MCF 10A (cell line): ENCODE measurements at regions not wholly inside any gene's neighbourhood (a gene's known extent, or its start where the extent isn't known, plus 50 kb on each side); places are given as distances from the start of the nearest gene placed in this dataset.

ENCODE experiments used
- BruUV-seq: library from RNA; stranded (reverse); fragments of 400-500 nt; replicated peaks from 2 replicates; lab custom pipeline; 2021; lab: Mats Ljungman, UMichigan
- CTCF ChIA-PET: fragments of 300-600 bp; sonication (Branson Sonifier 250); formaldehyde crosslinking; extraction: SDS; loops from one replicate; lab custom pipeline; 2021; ENCODE audit warnings: antibody characterized with exemption, inconsistent platforms; lab: Yijun Ruan, JAX
- POLR2A ChIA-PET: fragments of 300-600, 350-650 bp; sonication (Branson Sonifier 250); formaldehyde crosslinking; extraction: SDS; loops from one replicate; lab custom pipeline; 2020; ENCODE audit warnings: antibody characterized with exemption, inconsistent platforms; lab: Yijun Ruan, JAX
- DNase-seq: peaks from one replicate; pipeline ENCODE4 v3.0.0-alpha.2; 2018; ENCODE audit not compliant: unreplicated experiment
- H3K27ac Mint-ChIP-seq: one replicate; pipeline ENCODE4 v1.8.0; 2022; ENCODE audit warnings: mild to moderate bottlenecking, low read depth, mixed read lengths; ENCODE audit not compliant: unreplicated experiment
- H3K27me3 Mint-ChIP-seq: one replicate; pipeline ENCODE4 v1.8.0; 2022; ENCODE audit warnings: mixed read lengths; ENCODE audit not compliant: insufficient read depth, unreplicated experiment
- H3K36me3 Mint-ChIP-seq: one replicate; pipeline ENCODE4 v1.8.0; 2022; ENCODE audit warnings: mild to moderate bottlenecking, moderate library complexity, mixed read lengths; ENCODE audit not compliant: insufficient read depth, unreplicated experiment
- H3K4me1 Mint-ChIP-seq: one replicate; pipeline ENCODE4 v1.8.0; 2022; ENCODE audit warnings: mixed read lengths; ENCODE audit not compliant: insufficient read depth, unreplicated experiment
- H3K4me3 Mint-ChIP-seq: one replicate; pipeline ENCODE4 v1.8.0; 2022; ENCODE audit warnings: mild to moderate bottlenecking, moderate library complexity, mixed read lengths; ENCODE audit not compliant: unreplicated experiment
- H3K9me3 Mint-ChIP-seq: one replicate; pipeline ENCODE4 v1.8.0; 2022; ENCODE audit warnings: mixed read lengths; ENCODE audit not compliant: unreplicated experiment
- CTCF ChIP-seq: fragments of 200-600 bp; IDR thresholded peaks from one replicate; pipeline ENCODE4 v1.8.0; 2022; ENCODE audit warnings: antibody characterized with exemption, mild to moderate bottlenecking; ENCODE audit not compliant: unreplicated experiment
- intact Hi-C: fragments of 100-400 bp; cut with micrococcal nuclease; formaldehyde crosslinking; loops from 2 replicates; pipeline ENCODE4 v1.14.1; 2022

GRCh38 chr15:70306081-70306480 lies 208.4 kb upstream of the TLE3 start:
- Mint-ChIP-seq H3K36me3 (no peaks in the 10 kb centered on the region), H3K4me3 (no peak overlapping the region), H3K27ac (no peak overlapping the region), H3K27me3 (no peaks in the 10 kb centered on the region), H3K9me3 (no peaks in the 10 kb centered on the region), H3K4me1 (peaks cover 6% of the 10 kb centered on the region)
- POLR2A ChIA-PET: no interaction called here
- intact Hi-C loops: no loop called here
- no peak for TF ChIP-seq CTCF
- no TSS peak for BruUV-seq
- CTCF ChIA-PET: interaction anchor here (0.7 kb wide), 1 partner anchor 342 kb away, joined by 3 read pairs; no protein-coding TSS in a partner anchor
- DNase-seq: no peak

GRCh38 chr15:70303981-70304380 lies 206.3 kb upstream of the TLE3 start:
- ChIA-PET CTCF (no interaction called here), POLR2A (interaction anchor here (0.6 kb wide), 1 partner anchor 1425 kb away, joined by 4 read pairs; no protein-coding TSS in a partner anchor)
- intact Hi-C loops: no loop called here
- Mint-ChIP-seq H3K4me3 (no peak overlapping the region), H3K27me3 (no peaks in the 10 kb centered on the region), H3K36me3 (no peaks in the 10 kb centered on the region), H3K4me1 (peaks cover 6% of the 10 kb centered on the region), H3K9me3 (no peaks in the 10 kb centered on the region), H3K27ac (no peak overlapping the region)
- BruUV-seq: no TSS peak
- TF ChIP-seq CTCF: no peak
- no peak for DNase-seq

- POLR2A ChIA-PET: no interaction called here
- intact Hi-C loops: no loop called here
- Mint-ChIP-seq H3K27ac (no peak overlapping the region), H3K4me1 (no peaks in the 10 kb centered on the region), H3K36me3 (no peaks in the 10 kb centered on the region), H3K9me3 (no peaks in the 10 kb centered on the region), H3K4me3 (no peak overlapping the region), H3K27me3 (no peaks in the 10 kb centered on the region)
- no peak for TF ChIP-seq CTCF
- BruUV-seq: no TSS peak
- no peak for DNase-seq
- CTCF ChIA-PET: no interaction called here
Measured at GRCh38 chr15:70302360-70302759, 204.6 kb upstream of the TLE3 start.

GRCh38 chr15:70301396-70301795 lies 203.7 kb upstream of the TLE3 start:
- BruUV-seq: no TSS peak
- Mint-ChIP-seq H3K27ac (no peak overlapping the region), H3K4me3 (no peak overlapping the region), H3K4me1 (no peaks in the 10 kb centered on the region), H3K27me3 (no peaks in the 10 kb centered on the region), H3K9me3 (no peaks in the 10 kb centered on the region), H3K36me3 (no peaks in the 10 kb centered on the region)
- POLR2A ChIA-PET: no interaction called here
- CTCF ChIA-PET: no interaction called here
- no peak for DNase-seq
- intact Hi-C loops: no loop called here
- TF ChIP-seq CTCF: no peak
